HCT116 (cell line): ENCODE measurements at regions not wholly inside any gene's neighbourhood (a gene's known extent, or its start where the extent isn't known, plus 50 kb on each side); places are given as distances from the start of the nearest gene placed in this dataset.

Experiments
- ELF1 ChIP-seq: IDR thresholded peaks from 2 replicates; pipeline ENCODE4 v1.6.1; 2012; ENCODE audit warnings: low read depth, borderline replicate concordance
- EZH2 ChIP-seq: fragments of 200-600 bp; sonication (generic); IDR thresholded peaks from 2 replicates; pipeline ENCODE4 v1.6.1; 2017; ENCODE audit warnings: antibody characterized with exemption, mixed run types
- EZH2phosphoT487 ChIP-seq: fragments of 200-600 bp; IDR thresholded peaks from 2 replicates; pipeline ENCODE4 v1.6.1; 2018; ENCODE audit warnings: antibody characterized with exemption, borderline replicate concordance
- FOSL1 ChIP-seq: IDR thresholded peaks from 2 replicates; pipeline ENCODE4 v1.6.1; 2012; ENCODE audit warnings: low read depth
- POLR2A ChIP-seq: IDR thresholded peaks from 2 replicates; pipeline ENCODE4 v1.7.0; 2011; ENCODE audit warnings: borderline replicate concordance; ENCODE audit not compliant: insufficient read depth, insufficient read length; ENCODE audit errors: extremely low read depth
- POLR2AphosphoS5 ChIP-seq: IDR thresholded peaks from 2 replicates; pipeline ENCODE4 v1.6.1; 2011; ENCODE audit warnings: mild to moderate bottlenecking, low read depth, low read length, moderate library complexity
- RAD21 ChIP-seq: IDR thresholded peaks from 2 replicates; pipeline ENCODE4 v1.6.1; 2012; ENCODE audit warnings: low read depth, mild to moderate bottlenecking
- SP1 ChIP-seq: IDR thresholded peaks from 2 replicates; pipeline ENCODE4 v1.6.1; 2012; ENCODE audit warnings: low read depth
- TCF7L2 ChIP-seq: IDR thresholded peaks from 2 replicates; pipeline ENCODE4 v1.7.0; 2011; ENCODE audit warnings: borderline replicate concordance, inconsistent platforms; ENCODE audit not compliant: insufficient read depth, insufficient read length; ENCODE audit errors: extremely low read depth
- YY1 ChIP-seq: IDR thresholded peaks from 2 replicates; pipeline ENCODE4 v1.6.1; 2011; ENCODE audit warnings: low read length, low read depth, moderate library complexity, mild to moderate bottlenecking; ENCODE audit not compliant: insufficient replicate concordance; ENCODE audit errors: extremely low read depth
- TF ChIP-seq, protein P1 (sequence below), 3 experiments: fragments of 200-600 bp in 1 of 3; sonication (generic) in 1 of 3; IDR thresholded peaks in 2 of 3; conservative IDR thresholded peaks in 1 of 3; 2 replicates each; pipeline ENCODE4 v1.5.1; 2012 to 2017; ENCODE audit warnings: low read depth in 2 of 3, low read length in 2 of 3, antibody characterized with exemption in 1 of 3, borderline replicate concordance in 1 of 3, control low read depth in 1 of 3, mild to moderate bottlenecking in 1 of 3, mixed read lengths in 1 of 3, mixed run types in 1 of 3, moderate library complexity in 1 of 3; ENCODE audit not compliant: insufficient read depth in 1 of 3
- TF ChIP-seq, protein P2 (sequence below): IDR thresholded peaks from 2 replicates; pipeline ENCODE4 v1.6.1; 2012; ENCODE audit warnings: low read depth
- TF ChIP-seq, protein P3 (sequence below): IDR thresholded peaks from 2 replicates; pipeline ENCODE4 v1.6.1; 2012

DNA sequence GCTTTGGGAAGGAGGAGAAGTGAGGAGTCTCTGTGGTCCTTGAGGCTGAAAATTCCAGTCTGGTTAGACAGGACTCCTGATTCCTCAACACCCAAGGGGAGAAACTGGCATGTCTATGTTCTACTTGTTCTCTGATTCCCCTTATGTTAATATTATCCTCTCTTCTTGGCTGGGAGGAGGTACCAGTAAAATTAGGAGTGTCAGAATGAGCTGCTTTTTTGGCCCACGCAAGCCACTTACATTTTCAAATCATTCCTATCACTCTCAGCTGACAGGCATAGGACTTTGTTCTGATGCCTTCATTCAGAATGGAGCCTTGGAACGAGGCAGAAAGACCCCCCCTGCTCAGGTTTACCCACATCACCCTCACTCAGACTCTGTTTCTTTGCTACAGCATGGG is 1077.2 kb downstream of the BCL11B start:
- TF ChIP-seq POLR2A (no peak), YY1 (no peak), FOSL1 (no peak), RAD21 (no peak), SP1 (no peak), POLR2AphosphoS5 (no peak), ELF1 (no peak), TCF7L2 (no peak), EZH2phosphoT487 (no peak), EZH2 (no peak)
- TF ChIP-seq, protein P1, sequence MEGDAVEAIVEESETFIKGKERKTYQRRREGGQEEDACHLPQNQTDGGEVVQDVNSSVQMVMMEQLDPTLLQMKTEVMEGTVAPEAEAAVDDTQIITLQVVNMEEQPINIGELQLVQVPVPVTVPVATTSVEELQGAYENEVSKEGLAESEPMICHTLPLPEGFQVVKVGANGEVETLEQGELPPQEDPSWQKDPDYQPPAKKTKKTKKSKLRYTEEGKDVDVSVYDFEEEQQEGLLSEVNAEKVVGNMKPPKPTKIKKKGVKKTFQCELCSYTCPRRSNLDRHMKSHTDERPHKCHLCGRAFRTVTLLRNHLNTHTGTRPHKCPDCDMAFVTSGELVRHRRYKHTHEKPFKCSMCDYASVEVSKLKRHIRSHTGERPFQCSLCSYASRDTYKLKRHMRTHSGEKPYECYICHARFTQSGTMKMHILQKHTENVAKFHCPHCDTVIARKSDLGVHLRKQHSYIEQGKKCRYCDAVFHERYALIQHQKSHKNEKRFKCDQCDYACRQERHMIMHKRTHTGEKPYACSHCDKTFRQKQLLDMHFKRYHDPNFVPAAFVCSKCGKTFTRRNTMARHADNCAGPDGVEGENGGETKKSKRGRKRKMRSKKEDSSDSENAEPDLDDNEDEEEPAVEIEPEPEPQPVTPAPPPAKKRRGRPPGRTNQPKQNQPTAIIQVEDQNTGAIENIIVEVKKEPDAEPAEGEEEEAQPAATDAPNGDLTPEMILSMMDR (IDR thresholded peaks at IDR 0.05 in 2 of 3, conservative IDR thresholded peaks at IDR 0.05 in 1 of 3; ENCODE audit: borderline replicate concordance in 1 of 3, insufficient read depth in 1 of 3, low read depth in 2 of 3, low read length in 2 of 3), result no peak
- TF ChIP-seq, protein P2, sequence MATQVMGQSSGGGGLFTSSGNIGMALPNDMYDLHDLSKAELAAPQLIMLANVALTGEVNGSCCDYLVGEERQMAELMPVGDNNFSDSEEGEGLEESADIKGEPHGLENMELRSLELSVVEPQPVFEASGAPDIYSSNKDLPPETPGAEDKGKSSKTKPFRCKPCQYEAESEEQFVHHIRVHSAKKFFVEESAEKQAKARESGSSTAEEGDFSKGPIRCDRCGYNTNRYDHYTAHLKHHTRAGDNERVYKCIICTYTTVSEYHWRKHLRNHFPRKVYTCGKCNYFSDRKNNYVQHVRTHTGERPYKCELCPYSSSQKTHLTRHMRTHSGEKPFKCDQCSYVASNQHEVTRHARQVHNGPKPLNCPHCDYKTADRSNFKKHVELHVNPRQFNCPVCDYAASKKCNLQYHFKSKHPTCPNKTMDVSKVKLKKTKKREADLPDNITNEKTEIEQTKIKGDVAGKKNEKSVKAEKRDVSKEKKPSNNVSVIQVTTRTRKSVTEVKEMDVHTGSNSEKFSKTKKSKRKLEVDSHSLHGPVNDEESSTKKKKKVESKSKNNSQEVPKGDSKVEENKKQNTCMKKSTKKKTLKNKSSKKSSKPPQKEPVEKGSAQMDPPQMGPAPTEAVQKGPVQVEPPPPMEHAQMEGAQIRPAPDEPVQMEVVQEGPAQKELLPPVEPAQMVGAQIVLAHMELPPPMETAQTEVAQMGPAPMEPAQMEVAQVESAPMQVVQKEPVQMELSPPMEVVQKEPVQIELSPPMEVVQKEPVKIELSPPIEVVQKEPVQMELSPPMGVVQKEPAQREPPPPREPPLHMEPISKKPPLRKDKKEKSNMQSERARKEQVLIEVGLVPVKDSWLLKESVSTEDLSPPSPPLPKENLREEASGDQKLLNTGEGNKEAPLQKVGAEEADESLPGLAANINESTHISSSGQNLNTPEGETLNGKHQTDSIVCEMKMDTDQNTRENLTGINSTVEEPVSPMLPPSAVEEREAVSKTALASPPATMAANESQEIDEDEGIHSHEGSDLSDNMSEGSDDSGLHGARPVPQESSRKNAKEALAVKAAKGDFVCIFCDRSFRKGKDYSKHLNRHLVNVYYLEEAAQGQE, result no peak
- TF ChIP-seq, protein P3, sequence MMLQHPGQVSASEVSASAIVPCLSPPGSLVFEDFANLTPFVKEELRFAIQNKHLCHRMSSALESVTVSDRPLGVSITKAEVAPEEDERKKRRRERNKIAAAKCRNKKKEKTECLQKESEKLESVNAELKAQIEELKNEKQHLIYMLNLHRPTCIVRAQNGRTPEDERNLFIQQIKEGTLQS, result no peak
